ENCODE measurements at regions not wholly inside any gene's neighbourhood (a gene's known extent, or its start where the extent isn't known, plus 50 kb on each side); places are given as distances from the start of the nearest gene placed in this dataset.
"Not testable (repeated sequence)": the region's sequence is repeated elsewhere in the genome, so short reads cannot be mapped to it uniquely, and the experiment has no call there.

- no peak for DNase-seq
Observed at GRCh38 chr5:87781976-87782375, 369.2 kb upstream of the CCNH start.

DNA sequence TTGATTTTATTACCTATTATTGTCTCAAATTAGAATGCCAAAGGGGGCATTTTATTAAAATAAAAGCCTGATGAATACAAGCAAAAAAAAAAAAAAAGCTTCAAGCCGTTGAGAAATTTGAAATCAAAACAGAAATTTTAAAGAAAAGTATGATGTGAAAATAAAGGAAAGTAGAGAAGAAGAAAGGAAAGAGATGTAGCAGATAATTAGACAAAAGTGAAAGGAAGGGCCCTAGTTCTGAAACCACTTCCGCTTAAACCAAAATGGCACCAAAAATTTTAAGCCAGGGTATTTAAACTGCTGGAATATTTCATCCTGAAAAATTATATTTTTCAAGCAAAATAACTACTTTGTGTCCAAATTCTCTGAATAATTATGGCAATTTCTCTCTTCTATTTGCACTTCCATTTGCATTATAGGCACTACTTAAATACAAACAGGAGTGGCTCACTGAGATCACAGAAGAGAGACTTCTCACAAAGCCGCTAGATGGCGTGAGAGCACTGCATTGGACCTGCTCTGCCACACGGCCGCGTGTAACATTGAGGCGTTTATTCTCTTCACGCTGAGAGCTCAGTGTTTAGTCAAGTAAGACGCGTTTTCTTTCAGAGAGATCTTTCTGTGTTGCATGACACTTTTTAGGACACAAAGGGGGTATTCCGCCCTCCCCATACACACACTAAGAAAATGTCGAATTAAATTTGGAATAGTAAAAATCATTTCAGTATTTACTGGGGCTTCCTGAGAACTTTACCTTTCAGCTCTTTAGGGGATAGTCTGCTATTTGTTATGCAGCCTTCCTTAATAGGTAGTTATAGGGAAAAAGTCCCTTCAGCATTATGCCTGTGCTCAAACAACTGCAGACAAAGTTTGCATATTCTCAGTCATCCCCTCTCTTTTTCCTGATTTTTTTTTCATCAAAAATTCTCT lies 368.4 kb upstream of the CCNH start:
- peak; percentile 87 for DNase-seq

- DNase-seq = no peak
Observed at GRCh38 chr5:87778876-87779275, 366.1 kb upstream of the CCNH start.

DNA sequence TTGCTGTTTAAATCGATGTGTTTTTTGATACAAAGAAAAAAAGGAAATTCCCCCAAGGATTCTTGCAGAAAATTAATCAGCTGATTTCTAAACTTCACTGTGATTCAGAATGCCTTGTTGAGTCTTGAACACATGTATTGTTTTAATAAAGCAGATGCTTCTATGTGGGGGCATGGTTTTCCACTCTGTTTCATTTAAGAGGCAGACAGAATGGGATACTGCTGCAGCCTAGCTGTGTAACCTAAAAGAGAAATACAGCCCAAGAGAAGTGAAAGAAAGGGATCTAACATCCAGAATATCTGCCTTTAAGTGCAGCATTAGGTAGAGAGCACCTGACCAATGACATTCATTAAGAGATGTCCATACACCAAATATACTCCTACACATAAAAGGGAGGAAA lies 365.1 kb upstream of the CCNH start:
- DNase-seq = no peak

GRCh38 chr5:87776785-87777184 lies 364.1 kb upstream of the CCNH start:
- DNase-seq = no peak

GRCh38 chr5:87776302-87776701 lies 363.6 kb upstream of the CCNH start:
- DNase-seq = not testable (repeated sequence)

DNA sequence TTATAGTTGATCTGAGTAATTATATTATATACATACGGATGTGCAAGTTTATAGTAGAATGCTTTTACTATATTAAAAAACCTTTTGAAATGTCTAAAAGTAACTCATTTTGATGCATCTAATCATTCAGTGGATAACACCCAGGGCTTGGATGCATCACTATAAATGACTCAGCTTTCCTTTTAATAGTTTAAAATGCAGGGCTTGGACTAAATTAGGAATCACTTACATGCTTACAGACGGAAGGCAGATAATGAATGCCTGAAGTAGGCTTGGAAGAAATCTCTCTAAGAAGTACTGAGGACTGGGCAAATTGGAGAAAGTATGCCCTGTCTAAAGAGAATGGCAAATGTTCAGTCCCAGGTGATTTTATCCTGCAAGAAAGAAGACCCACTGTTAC lies 362.5 kb upstream of the CCNH start:
- no peak for DNase-seq

GRCh38 chr5:87774804-87775203 lies 362.1 kb upstream of the CCNH start:
- no peak for DNase-seq

GRCh38 chr5:87770601-87771121 lies 357.9 kb upstream of the CCNH start:
- DNase-seq = peak; percentile 17

- DNase-seq = no peak
Observed at GRCh38 chr5:87770016-87770570, 357.4 kb upstream of the CCNH start.

GRCh38 chr5:87769157-87769556 lies 356.4 kb upstream of the CCNH start:
- DNase-seq = no peak

- DNase-seq = no peak
Observed at GRCh38 chr5:87768190-87768589, 355.5 kb upstream of the CCNH start.

DNA sequence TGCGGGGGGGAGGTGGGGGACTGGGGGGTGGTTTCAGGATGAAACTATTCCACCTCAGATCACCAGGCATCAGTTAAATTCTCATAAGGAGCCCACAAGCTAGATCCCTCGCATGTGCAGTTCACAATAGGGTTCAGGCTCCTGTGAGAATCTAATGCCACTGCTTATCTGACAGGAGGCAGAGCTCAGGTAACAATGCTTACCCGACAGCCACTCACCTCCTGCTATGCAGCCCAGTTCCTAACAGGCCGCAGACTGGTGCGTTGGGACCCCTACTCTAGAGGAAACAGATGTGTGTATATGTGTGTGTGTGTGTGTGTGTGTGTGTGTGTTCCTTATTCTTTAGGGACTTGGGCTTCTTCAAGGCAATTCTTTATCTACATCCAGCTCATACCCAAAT lies 352.3 kb upstream of the CCNH start:
- no peak for DNase-seq

DNA sequence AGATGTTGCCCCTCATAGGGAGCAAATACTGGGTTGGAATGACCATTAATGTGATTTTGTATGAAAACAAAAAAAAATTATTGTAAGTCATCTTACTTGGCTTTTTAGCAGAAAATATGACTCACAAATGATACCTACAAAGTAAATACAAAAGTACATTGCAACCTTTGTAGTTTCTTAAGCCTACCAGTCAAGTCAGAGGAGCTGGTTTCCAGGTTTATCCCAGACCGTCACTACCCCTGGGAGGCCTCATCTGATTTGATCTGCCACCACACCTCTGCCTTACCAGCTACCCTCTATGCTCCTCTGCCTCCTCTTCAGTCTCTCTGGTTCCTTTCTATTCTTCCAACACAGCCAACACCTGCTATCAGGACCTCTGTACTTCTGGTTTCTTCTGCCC lies 349.9 kb upstream of the CCNH start:
- DNase-seq = no peak

- DNase-seq = no peak
Observed at GRCh38 chr5:87756951-87757350, 344.2 kb upstream of the CCNH start.

DNA sequence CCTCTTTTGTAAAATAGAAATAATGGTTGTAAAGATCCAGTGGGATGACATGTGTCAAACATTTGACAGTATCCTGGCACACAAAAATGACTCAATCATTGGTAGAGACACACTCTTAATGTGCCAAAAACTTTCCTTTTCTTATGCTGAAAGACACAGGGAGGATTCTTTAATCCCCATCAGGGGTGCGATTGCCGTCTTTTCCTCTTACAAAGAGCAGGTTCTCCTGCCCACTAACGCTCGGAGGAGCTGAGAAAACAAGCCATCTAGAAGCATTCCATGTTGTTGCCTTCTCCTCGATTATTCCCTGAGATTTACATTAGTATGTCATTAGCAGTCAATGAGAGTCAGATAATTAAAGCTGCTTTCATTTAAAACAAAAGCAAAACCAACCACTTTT lies 342.6 kb upstream of the CCNH start:
- no peak for DNase-seq

DNA sequence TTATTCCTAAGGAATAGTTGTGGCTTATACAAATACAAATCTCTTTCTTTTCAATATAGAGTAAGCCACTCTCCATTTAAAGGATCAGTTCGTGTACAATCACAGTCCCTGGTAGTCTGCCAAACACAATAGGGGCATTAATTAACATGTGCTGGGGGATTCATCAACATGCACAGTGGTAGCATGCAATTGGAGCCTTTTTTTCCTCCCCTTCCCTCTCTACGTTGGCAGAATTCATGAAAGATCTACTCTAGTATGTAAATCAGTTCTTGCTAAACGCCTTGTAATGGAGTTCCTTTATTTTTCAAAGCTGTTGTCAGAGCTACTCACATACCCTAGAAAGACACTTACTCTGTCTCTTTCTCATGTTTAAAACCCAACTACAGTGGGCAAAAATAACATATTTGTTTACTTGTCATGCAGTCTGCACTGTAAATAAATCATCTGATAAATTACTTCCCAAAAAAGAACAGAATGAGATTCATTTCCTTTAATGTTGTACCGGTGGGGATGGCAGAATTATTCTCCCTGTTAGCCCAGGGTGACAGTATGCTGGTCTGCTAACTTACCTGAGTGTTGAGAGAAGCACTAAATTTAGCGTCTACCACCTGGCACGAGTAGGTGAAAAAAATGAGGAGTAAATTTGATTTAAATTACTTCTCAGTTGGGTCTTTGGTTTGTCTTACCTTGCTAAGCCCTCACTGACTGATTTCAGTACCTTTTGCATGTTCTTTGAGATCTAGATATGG lies 341.5 kb upstream of the CCNH start:
- no peak for DNase-seq

DNA sequence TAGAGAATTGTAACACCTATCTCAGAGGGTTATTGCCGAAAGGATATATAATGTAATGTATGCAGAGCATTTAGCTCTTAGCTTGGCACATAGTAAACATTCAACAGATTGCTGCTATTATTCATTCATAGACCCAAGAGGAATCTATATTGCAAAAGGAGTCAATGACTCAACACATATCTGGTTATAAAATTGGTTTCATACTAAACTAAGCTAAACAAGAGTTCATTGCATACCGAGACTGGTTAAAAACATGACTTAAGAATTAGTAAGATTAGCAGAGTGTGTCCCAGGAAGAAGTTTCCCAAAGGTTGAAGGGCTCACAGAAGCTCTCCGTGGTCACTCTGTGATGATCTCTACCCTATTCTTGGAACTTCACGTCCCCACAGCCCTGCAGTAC lies 339.6 kb upstream of the CCNH start:
- DNase-seq = no peak

DNA sequence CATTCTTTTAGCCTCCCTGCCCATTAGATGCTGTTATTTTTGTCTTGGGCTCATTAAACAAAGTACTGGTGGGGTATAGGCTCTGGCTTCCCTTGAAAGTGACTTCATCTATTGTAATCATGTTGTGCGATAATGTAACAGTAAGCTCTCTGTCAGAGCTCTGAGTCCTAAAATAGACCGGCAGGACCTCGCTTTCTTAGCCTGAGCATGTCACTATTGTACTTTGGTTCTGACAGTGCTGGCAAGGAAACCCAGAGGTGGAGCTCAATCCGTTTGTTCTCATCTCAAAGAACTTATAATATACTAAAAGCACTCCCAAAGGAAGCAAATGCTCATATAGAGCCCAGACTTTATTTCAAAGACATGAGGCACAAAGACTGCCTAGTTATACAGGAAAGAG lies 339.1 kb upstream of the CCNH start:
- no peak for DNase-seq

DNA sequence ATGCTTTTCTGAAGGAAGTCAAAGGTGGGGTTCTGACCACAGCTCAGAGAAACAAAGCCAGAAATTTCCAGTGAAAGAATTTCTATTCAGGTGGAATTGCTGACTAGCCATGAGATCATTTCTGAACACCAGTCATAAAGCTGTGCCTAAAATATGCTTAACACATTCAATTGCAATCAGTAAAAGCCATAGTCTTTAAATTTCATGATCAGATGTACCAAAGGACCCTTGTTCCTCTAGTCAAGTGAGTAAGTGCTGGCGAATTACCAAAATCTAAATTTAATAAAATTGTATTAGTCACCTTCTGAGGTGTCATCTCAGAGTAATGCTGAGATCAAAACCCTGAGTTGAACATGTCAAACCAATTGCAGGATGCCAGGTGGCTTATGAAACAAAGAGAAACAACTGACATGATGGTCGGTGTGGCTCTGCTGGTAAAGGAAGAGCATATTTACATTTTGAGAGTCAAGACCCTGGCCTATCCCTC lies 334.2 kb upstream of the CCNH start:
- DNase-seq = no peak

DNA sequence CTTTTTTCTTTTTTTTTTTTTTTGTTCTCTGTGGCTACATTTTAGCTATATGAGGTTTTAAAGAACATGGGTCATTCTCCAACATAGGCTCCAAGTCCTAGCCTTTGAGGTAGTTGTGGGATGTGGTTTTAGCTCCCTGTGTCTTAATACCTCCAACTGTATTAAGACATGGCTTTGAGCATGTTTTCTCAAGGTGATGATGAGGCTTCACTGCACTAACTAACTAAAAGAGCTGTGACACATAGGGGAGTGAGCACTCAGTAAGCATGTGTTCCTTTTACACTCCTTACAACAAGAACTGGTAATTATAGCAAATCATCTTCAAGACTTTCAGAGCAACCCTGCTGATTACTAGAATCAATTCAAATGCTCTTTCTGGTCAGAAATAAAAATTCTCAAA lies 333.6 kb upstream of the CCNH start:
- no peak for DNase-seq

- no peak for DNase-seq
Observed at GRCh38 chr5:87741881-87742280, 329.2 kb upstream of the CCNH start.

DNA sequence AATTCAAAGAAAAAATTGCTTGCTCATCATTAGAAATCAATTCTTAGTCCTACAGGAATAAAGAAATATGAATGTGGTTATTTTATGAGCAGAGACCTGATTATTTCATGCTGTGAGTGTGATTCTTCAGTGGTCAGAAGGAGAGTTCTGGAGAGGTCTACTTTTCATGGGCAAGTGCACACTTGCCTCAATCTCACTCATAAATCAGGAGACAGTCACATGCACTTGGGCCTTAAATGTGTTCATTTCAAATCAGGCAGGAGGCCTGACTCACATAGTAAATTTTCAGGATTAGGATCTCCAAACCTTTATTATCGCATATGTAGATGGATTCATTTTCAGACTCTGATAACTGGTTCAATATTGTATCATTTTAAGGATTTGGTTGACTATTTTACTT lies 323.2 kb upstream of the CCNH start:
- DNase-seq = no peak

DNA sequence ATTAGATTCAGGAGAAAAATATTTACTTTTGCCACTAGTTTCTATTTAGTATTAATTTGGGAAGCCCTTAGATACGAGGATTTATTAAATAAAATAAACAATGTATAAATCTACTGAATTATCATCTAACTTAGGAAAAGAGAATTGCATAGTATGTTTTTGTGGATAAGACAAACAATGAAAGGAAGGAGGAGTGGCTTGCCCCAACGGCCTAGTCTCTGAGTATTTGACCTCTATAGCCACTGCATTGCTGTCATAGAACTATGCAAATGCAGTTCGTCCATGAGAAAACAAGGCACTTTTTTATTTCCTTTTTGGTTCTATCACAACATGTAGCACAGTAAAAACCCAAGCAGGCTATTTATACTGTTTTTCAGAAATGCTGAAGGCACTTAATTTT lies 321.2 kb upstream of the CCNH start:
- DNase-seq = no peak
